Uterus (tissue), 2 donors: ENCODE measurements at regions not wholly inside any gene's neighbourhood (a gene's known extent, or its start where the extent isn't known, plus 50 kb on each side); places are given as distances from the start of the nearest gene placed in this dataset.

Experiments
- CTCF ChIP-seq, 4 experiments: fragments of 200-600 bp in 2 of 4; fragments of 450-650 bp in 2 of 4; sonication (generic) in 2 of 4; IDR thresholded peaks; one replicate each; pipeline ENCODE4 v1.5.1; 2016 to 2019; ENCODE audit warnings: antibody characterized with exemption in 4 of 4, mild to moderate bottlenecking in 2 of 4, moderate library complexity in 1 of 4
- POLR2A ChIP-seq, 2 donors: fragments of 450-650 bp; IDR thresholded peaks; one replicate each; pipeline ENCODE4 v1.6.1; 2016; ENCODE audit warnings: antibody characterized with exemption in 2 of 2, mild to moderate bottlenecking in 1 of 2, moderate library complexity in 1 of 2

DNA sequence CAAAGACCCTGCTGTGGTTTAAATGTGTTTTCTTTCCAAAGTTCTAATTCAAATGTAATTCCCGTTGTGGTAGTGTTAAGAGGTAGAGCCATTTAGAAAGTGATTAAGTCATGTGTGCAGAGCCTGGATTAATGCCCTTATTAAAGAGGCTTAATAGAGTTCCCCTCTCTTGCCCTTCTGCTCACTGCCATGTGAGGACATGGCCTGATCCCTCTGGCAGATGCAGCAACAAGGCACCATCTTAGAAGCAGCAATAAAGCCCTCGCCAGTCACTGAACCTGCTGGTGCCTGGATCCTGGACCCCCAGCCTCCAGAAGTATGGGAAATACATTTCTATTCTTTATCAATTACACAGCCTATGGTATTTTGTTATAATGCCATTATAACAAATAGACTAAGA lies 485.2 kb downstream of the DCDC2C start:
- no peak for TF ChIP-seq CTCF (IDR thresholded peaks at IDR 0.05)
- TF ChIP-seq POLR2A (IDR thresholded peaks at IDR 0.05): no peak
